ENCODE measurements at regions not wholly inside any gene's neighbourhood (a gene's known extent, or its start where the extent isn't known, plus 50 kb on each side); places are given as distances from the start of the nearest gene placed in this dataset.
"Not testable (repeated sequence)": the region's sequence is repeated elsewhere in the genome, so short reads cannot be mapped to it uniquely, and the experiment has no call there.

DNA sequence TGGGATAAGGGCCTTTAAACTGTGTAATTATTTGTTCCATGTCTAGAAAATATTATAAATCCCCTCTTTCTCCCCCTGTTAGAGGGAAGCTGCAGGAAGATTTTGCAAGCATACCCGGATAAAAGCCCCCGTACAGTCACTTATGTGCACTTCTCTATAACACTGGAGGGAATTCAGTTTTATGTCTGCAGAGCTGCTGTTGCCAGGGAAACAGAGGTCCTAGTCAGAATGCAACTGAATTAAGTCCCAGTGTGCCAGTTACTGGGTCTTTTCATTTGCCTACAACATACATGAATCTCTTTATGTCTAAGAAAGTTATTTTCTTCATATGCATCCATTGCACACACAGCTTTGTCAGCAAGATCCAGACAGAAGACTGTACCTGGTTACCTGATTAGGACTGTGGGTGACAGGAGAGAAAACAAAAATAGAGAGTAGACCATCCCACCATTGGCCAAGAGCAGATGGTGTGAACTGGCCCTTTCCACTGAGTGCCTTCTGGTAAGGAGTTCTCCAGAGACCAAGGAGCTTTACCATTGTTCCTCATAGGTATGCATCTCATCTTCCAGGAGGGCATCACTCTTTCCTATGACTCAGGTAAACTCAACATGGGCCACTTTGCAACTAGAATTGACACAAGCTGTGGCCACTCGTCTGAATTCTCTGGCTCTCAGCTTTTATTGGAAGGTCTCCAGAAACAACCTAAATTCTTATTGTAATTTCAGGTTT lies 180.8 kb upstream of the PHACTR1 start:
- TF ChIP-seq, protein P1, sequence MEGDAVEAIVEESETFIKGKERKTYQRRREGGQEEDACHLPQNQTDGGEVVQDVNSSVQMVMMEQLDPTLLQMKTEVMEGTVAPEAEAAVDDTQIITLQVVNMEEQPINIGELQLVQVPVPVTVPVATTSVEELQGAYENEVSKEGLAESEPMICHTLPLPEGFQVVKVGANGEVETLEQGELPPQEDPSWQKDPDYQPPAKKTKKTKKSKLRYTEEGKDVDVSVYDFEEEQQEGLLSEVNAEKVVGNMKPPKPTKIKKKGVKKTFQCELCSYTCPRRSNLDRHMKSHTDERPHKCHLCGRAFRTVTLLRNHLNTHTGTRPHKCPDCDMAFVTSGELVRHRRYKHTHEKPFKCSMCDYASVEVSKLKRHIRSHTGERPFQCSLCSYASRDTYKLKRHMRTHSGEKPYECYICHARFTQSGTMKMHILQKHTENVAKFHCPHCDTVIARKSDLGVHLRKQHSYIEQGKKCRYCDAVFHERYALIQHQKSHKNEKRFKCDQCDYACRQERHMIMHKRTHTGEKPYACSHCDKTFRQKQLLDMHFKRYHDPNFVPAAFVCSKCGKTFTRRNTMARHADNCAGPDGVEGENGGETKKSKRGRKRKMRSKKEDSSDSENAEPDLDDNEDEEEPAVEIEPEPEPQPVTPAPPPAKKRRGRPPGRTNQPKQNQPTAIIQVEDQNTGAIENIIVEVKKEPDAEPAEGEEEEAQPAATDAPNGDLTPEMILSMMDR (IDR thresholded peaks at IDR 0.05; ENCODE audit: low read depth, low read length, missing control alignments), result no peak
- no peak overlapping the region for H3K4me3 ChIP-seq (ENCODE audit: low read depth, low read length)
- DNase-seq (ENCODE audit: low read depth), result no peak

DNA sequence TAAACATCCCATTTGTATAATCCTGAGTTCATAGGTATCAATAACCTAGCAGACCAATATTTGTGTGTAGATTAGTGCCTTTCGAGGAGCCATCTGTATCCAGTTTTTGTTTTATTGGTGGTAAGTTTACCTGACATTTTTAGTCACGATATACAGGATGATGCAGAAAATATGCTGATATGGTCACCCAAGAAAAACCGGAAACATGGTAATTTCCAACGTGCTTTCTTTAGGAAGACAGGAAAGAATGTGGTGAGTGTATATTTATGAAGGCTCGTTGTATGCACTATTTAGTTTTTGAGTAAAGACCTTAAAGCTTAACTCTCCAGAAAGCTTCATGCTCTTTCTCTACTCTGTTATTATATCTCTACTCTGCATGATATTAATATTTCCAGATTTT lies 180.2 kb upstream of the PHACTR1 start:
- no peak for DNase-seq (ENCODE audit: low read depth)
- TF ChIP-seq, protein P1 (IDR thresholded peaks at IDR 0.05; ENCODE audit: low read depth, low read length, missing control alignments), result no peak
- H3K4me3 ChIP-seq (ENCODE audit: low read depth, low read length), result no peak overlapping the region

DNA sequence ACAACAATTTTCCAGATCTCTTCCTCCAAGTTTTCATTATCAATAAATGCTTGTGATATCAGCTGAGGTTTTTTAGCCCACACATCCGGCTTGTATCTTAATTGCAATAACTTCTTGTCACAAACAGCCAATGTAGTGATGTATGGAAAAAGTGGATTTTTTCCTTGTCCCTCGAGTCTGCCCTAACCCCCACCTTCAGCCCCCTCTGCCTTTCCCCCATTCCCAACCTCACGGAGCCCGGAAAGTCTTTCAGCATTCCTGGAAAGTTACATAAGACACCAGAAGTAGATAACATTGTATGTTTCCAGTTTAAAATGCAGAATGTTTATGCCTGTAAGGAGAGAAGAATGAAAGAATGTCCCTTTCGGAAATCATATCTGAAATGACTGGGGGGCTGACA lies 179.2 kb upstream of the PHACTR1 start:
- no peak for DNase-seq (ENCODE audit: low read depth)

DNA sequence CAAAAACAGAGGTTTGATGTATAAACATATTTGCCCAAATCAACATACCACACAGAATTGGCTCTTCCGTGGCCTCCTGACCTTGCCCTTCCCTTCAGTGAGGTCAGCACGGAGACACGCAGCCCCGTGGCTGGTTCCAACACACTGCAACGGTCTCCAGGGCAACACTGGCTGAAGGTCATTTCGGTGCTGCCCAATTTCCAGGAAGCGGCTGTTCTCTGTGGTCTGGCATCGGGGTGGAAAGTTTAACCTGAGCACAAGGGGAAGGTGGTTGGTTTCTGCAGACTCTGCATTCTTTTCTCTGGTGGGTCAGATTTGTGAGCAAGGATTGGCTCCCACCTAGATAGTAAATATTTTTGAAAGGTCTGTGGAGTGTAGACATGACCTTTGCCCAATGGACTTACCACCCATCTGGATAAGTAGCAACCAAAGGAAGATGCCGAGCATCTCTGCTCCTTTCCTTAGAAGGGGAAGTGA lies 177.6 kb upstream of the PHACTR1 start:
- H3K4me3 ChIP-seq (ENCODE audit: low read depth, low read length), result no peak overlapping the region
- DNase-seq (ENCODE audit: low read depth), result no peak
- TF ChIP-seq, protein P1 (IDR thresholded peaks at IDR 0.05; ENCODE audit: low read depth, low read length, missing control alignments), result no peak

More for the DNA sequence above, 179.2 kb upstream of the PHACTR1 start:
- TF ChIP-seq, protein P1 (IDR thresholded peaks at IDR 0.05; ENCODE audit: low read depth, low read length, missing control alignments), result no peak
- no peak overlapping the region for H3K4me3 ChIP-seq (ENCODE audit: low read depth, low read length)

DNA sequence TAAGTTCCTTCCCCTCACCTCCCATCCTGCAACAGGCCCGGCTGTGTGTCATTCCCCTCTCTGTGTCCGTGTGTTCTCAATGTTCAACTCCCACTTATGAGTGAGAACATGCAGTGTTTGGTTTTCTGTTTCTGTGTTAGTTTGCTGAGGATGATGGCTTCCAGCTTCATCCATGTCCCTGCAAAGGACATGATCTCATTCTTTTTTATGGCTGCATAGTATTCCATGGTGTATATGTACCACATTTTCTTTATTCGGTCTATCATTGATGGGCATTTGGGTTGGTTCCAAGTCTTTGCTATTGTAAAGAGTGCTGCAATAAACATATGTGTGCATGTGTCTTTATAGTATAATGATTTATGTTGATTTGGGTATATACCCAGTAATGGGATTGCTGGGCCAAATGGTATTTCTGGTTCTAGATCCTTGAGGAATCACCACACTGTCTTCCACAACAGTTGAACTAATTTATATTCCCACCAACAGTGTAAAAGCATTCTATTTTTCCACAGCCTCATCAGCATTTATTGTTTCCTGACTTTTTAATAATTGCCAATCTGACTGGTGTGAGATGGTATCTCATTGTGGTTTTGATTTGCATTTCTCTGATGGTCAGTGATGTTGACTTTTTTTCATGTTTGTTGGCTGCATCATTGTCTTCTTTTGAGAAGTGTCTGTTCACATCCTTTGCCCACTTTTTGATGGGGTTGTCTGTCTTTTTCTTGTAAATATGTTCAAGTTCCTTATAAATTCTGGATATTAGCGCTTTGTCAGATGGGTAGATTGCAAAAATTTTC lies 174.1 kb upstream of the PHACTR1 start:
- not testable (repeated sequence) for H3K4me3 ChIP-seq (ENCODE audit: low read depth, low read length); DNase-seq (ENCODE audit: low read depth)

DNA sequence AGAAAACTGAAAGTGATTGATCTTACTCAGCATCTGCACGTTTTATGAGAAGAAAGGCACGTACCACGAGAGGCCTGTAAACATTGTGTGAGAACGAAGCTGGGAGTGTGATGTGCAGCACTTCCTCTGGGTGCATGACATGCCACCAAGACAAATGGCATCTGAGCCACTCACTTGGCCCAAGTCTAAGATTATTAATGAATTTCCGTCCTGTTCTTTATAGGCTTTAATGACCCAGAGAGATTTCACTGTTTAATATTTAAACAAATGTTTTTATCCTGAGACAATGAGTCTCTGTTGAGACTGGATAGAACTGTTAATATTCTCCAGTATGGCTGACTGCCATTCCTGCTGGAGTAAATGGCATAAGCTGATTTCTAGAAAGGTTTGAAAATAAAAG lies 172.6 kb upstream of the PHACTR1 start:
- DNase-seq (ENCODE audit: low read depth), result peak; percentile 42
- TF ChIP-seq, protein P1 (IDR thresholded peaks at IDR 0.05; ENCODE audit: low read depth, low read length, missing control alignments), result no peak

DNA sequence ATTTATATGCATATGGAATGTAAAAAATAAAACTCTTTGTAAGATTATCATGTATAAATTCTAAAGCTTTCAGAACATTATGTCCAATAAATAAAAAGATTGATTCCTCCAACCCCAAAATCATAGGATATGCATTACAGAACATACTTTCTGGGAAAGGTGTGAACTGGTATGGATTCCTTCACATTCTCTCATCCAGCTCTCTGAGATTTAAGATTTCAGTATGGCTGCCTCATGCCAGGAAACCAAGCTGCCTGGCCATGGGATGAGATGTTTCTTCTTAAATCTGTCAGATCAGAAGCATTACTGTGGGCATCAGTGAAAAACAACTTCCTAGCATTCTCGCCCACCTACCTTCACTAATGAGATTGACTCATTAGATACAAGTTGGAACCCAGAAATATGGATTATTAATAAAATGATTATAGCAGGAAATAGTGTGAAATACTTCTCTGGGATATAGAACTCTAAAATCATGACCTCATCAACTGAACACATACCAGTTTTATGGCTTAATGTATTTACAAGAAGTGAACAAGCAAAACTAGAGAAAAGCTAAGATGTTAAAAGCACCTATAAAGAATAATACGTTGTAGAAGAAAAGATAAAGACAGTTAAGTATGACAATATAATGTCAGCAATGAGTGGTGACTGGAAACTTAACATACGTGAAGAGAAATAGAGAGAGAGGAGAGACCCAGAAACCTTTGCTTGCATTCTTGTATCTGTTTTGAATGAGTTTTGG lies 171.6 kb upstream of the PHACTR1 start:
- DNase-seq (ENCODE audit: low read depth), result no peak
- H3K4me3 ChIP-seq (ENCODE audit: low read depth, low read length), result no peak overlapping the region
- TF ChIP-seq, protein P1 (IDR thresholded peaks at IDR 0.05; ENCODE audit: low read depth, low read length, missing control alignments), result no peak

More for the DNA sequence above, 172.6 kb upstream of the PHACTR1 start:
- H3K4me3 ChIP-seq (ENCODE audit: low read depth, low read length), result no peak overlapping the region
